GM19240 (cell line): ENCODE measurements at regions not wholly inside any gene's neighbourhood (a gene's known extent, or its start where the extent isn't known, plus 50 kb on each side); places are given as distances from the start of the nearest gene placed in this dataset.

ENCODE experiments used
- DNase-seq: peaks from one replicate; pipeline ENCODE4 v3.0.0; 2011; ENCODE audit warnings: low spot score; ENCODE audit not compliant: insufficient read length

DNA sequence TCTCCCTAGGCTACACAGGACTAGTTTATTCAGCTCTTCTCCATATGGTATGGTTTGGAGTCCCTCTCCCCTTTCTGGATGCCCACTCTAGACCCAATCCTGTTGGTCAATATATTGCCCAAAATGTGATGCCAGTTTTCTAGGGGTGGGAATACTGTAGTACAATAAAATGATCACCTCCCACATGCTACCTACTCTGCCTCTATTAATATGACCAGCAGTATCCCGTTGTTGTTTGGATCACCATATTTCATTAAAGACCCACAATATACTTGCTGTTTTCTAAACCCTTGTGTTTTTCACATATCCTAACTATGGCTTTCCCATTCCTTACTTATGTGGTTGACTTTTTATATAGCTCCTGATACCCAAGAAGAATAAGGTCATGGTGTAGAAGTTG, 95.9 kb upstream of the IGSF21 start:
- no peak for DNase-seq

DNA sequence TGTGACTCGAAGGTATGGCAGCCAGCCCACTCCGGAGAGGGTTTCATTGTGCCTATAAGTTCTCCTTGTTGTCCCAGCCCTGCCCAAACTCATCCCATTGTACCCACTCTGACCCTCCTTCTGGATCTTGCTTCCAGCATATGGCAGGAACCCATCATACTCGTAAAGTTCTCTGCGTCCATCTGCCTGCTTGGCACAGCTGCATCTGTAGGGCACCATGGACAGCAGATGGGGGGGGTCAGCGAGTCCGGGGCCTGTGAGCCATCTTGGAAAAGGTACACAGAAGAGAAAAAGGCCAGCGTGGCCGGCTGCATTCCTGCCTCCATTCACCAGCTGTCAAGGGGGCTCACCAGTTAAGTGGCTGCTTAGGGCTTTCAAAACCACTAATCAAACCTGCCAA, 94.9 kb upstream of the IGSF21 start:
- DNase-seq, result no peak

DNA sequence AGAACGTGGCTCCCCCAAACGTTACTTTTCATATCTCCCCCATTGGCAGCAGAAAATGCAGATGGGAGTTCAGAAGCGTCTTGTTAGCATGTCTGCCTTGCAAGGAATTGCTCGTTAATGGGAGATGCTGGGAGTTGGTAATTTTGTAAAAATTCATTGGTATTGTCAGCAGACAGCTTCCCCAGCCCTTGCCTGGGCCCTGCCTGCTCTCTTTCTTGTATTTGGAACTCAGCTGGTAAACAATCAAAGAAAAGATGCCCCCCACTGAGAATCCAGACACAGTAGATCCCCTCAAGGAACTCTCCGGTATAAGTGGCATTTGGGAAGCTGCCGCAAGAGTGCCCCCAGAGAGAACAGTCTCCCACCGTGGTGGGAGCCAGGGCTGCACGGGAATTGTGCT, 94.4 kb upstream of the IGSF21 start:
- DNase-seq, result no peak

DNA sequence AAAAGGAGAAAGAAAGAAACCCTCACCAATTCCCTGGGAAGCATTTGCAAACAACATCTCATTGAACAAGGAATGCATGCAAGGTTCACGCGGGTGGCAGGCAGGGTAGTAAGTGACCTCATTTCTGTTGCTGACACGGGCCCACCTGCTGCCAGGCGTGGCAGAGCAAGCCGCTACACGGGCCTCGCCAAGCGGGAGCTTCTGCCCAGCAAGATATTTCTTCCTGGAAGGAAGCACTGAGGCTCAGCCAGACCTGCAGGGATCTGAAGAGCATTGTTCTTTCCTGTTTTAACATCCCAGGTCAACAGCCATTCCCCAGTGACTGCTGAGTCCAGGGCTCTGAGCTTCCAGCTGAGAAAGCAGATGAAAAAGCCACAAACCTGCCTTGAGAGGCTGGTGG, 91.9 kb upstream of the IGSF21 start:
- DNase-seq, result no peak

DNA sequence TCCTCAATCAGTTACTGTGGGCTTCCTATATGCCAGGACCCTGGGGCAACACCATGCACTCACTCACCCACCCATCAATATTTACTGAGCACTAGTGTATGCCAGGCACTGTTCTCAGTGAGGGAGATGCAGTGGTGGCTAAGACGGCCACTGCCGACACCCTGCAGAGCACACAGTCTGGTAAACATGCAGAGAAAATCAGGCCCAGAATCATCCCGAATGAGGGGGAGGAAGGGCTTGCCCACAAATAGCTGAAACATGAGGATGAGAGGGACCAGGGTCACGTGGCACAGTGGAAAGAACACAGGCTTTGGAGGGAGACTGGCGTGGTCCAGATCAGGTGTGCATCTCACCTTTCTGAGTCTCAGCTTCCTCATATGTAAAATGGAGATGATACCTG, 89.2 kb upstream of the IGSF21 start:
- DNase-seq, result no peak

DNA sequence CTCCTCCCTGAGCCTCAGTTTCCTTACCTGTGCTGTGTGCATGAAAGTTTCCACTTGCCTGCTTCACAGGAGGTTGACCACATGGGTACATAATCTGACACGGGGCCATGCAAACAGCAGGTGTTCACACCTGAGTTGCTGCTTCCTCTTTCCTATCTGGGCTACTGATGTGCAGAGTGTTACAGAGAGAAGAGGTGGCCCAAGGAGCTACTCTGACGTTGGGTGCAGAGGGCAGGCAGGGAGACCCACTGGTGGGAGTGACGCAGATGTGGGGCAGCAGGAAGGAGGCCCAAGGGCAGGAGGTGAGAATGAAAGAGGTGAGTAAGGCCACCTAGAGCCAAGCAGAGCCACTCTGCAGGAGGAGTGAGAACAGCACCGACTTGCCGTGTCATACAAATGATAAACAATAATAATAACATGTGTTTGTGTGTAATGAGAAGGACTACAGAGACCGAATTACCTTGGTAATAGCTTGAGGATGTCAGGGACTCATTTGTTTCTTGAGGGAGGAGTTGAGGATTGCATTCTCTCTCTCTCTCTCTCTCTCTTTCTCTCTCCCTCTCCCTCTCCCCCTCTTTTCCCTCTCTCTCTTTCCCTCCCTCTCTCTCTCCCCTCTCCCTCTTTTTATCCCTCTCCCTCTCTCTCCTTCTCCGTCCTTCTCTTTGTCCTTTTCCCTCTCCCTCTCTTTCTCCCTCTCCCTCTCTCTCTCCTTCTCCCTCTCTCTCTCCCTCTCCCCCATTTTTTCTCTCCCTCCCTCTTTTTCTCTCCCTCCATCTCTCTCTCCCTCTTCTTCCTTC, 87.4 kb upstream of the IGSF21 start:
- DNase-seq, result no peak

DNA sequence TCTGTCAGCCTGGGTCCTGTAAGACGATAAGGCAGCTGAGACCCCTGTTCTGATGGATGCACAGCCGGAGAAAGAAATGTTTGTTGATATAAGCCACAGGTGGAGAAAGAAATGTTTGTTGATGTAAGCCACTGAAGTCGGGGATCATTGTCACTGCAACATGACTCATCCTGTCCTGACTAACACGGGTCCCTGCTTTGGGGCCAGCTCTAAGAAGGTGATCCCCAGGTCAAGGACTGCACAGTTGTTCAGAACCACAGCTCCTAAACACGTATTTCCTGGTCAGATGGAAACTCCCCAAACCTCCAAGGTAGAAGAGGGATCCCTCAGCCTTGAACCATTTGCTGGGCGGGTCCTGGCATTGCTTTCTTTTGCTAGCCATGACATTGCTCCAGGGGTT, 86.4 kb upstream of the IGSF21 start:
- DNase-seq, result no peak

DNA sequence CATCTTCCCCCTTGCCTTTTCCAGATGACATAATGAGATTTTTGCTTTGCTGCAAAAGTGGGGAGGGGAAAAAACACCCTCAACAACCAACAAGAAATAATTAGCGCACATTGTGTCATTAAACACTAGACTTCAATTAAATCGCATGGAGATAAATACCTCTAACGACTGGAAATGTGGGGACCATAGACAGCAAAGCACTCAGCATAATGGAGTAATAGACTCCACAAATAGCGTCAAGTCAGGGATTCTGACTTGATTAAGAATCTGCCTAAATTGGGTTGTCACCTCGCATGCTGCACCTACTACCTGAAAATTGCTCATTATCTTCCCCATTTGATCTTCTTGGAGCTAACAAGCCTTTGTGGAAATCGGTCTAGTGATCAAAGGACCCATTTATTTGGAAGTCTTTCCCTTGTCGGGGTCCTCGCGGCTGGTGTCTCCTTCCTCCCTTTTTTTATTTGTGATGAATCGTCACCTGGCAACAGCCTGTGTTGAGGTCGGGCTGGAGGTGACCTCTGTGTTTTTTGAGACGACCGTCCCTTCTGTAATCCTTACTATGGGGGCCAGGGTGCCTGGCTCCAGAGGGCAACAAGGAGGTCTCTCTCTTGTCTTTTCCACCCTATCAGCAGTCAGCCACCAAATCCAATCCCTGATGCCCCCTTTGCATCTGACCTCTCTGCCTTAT, 75.3 kb upstream of the IGSF21 start:
- DNase-seq, result no peak

DNA sequence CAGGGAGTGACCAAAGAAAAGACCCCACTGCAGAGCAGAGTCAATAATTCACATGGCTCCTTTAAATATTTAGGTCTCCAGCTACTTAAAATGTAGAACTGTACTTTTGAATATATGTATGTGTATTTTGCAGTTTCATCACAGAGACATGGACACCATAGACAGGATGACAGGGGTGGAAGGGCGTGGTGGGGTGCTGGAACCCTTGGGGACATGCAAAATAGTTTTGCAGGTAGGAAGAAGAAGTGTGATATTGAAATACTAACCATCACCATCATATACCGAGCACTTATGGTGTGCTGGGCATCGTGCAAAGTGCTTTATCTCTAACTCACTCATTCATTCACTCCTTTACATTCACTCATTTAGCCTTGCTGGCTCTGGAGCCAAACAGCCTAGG, 72.5 kb upstream of the IGSF21 start:
- DNase-seq, result no peak

DNA sequence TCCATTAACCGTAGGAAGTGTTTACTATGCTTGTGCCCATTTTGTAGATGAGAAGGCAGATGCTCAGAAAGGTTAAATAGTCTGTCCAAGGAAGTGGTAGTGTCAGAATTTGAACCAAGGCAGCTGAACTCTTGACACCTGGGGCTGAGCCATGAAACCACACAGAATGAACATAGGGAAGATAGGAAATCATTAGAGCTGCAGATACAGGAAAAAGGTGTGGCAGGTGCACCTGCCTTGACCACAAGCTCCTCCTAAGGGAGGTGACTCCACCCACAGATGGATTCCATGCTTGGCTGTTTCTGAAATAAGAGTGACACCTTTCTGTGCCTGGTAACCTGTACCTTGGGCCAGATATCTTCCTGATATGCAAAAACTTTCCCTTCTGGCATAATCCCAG, 69.9 kb upstream of the IGSF21 start:
- no peak for DNase-seq

DNA sequence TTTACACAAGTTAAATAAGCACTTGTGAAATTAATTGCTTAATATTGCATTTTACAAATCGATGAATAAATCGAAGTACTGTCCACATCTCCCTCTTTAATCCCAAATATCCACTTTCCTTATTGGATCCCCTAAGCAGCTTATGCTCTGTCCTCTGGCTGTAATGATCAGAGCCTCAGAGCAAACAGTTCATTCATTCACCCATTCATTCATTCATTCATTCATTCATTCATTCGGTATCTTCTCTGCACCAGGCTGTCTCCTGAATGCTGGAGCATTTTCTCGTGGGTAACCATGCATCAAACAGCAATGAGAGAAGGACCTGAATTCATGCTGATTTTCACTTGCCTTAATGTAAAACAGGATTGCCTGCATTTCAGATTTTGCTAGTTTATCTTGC, 69.5 kb upstream of the IGSF21 start:
- no peak for DNase-seq

DNA sequence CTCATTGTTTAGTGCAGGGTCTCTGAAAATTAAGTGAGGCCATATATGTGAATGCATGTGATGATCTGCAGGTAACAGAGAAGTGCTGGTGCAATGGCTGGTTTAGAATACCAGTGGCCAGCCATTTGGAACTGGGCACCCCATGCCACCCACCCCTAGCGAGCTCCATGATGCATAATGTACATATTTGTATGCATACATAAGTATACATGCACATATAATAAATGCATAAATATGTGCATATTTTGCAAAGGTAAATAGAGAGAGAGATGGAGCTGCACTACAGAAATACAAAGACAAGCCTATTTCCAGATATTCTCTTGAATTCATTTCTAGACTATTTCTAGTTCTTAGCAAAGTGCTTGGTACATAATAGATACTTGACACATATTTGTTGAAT, 68.5 kb upstream of the IGSF21 start:
- no peak for DNase-seq

DNA sequence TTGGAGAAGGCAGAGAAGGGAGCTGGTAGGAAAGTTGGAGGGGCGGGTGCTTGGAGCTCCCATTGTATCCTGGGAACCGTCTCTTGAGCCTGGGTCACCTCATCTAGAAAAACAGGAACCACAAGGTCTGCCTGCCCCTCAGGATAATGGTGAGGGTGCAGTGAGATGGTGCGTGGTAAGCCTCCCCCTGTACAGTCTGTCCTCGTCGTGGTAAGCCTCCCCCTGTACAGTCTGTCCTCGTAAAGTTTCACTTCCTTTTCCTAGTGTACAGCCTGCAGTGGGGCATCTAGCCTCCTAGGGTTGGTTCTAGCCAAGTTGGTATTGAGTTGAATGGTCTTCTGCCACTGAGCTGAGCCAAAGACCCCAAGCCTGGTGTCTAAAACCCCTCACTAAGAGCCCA, 66.5 kb upstream of the IGSF21 start:
- no peak for DNase-seq

DNA sequence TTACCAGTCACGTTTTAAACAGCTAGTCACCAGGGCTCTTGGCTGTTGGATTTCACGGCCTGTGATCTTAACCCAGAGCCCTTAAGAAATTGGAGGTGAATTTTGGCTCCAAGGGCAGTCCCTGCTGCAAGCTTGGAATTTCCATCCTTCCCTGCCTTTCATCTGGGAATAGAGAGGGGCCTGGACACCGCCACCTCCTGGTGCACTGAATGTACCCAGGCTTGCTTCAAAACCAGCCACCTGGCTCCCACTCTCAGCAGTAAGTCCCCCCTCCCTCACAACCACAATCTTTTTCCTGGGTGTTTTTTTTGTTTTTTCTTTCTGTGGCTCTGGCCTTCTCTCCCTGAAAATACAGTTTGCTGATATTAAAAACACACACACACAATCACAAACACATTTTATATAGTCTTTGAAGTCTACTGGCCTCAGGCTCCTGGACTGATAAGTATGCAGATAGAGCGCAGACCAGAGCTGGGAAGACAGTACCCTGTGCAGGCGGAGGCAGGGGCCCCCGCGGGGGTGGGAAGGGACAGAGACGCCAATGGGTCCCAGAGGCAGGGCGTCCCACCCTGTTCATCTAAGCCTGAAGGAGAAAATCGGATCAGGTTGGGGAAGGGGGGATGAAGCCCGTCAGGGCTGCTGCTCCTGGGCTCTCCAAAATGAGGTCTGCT, 65.8 kb upstream of the IGSF21 start:
- no peak for DNase-seq

DNA sequence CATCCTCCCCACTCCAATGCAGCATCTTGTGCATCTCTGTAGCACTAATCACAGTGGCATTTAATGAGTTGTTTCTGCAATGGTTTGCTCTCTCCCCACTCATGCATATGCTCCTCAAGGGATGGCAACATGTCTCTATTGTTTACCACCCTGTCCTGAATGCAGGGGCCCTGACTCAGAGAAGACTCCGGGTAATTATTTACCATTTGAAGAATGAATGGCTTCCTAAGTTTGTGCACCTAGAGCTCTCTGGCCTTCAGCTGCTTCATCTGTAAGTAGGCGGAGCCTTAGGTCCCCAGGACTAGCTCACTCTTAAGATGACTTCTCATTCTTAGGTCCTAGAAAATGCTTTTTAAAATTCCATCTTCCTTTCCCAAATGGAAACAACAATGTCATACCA, 63.7 kb upstream of the IGSF21 start:
- no peak for DNase-seq

DNA sequence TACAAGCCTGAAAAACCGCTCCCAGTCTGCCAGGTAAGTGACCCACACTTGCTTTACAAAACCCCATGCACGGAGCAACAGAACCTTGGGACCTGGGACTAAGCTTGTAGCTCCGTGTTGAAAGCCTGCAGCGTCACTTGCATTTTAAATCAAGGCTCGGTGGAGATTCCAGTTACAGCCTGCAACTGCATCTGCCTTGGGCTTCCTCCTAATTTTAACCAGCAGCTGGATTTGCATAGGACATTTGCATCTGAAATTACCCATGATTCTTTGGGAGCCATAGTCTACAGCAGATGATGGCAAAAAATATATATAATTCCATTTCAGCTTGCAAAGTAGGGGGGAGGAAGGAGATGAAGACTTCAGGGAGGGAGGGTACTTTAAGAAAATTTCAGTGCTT, 62.4 kb upstream of the IGSF21 start:
- DNase-seq, result no peak

DNA sequence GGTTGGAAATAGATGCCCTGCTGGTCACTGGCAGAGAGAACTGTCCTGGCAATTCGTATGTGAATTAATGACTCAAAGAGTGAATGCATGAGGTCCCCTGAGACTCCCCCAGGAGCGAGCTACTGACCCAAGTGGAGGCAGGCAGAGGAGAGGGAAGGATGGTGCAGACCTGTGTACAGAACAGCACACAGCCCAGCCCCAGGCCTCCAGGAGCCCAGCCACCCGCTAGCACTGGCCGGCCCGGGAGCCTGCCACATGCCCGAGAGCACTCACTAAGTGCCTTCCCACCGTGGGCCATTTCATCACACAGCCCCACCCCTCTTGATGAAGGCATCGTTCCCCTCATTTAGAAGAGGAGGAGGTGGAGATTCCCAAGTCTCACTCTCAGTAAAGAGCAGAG, 62.0 kb upstream of the IGSF21 start:
- no peak for DNase-seq

DNA sequence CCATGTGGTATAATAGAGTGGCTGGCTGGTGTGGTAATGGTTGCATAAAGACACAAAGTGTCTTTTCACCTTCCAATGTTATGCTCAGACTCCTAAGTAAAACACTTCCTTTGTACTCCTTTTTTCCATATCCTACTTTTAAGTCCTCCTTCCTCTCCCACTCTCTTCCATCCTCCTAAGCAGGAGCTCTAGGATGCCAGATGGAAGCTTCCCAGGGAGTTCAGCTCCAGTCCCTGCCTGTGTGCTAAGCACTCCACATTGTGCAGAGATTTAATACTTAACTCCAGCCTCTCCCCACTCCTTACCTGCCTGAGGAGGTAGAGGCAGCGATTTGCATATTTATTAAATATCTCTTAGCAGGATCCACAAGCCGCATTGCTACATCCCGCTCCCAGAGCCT, 60.5 kb upstream of the IGSF21 start:
- no peak for DNase-seq

DNA sequence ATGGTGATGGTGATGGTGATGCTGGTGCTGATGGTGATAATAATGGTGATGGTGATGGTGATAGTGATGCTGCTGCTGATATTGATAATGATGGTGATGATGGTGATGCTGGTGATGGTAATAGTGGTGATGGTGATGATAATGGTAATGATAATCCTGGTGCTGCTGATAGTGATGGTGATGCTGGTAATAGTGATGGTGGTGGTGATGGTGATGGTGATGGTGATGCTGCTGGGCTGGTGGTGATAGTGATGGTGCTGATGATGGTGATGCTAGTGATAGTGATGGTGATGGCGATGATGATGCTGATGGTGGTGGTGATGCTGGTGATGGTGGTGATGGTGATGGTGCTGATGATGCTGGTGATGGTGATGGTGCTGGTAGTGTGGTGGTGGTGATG, 58.4 kb upstream of the IGSF21 start:
- no peak for DNase-seq

DNA sequence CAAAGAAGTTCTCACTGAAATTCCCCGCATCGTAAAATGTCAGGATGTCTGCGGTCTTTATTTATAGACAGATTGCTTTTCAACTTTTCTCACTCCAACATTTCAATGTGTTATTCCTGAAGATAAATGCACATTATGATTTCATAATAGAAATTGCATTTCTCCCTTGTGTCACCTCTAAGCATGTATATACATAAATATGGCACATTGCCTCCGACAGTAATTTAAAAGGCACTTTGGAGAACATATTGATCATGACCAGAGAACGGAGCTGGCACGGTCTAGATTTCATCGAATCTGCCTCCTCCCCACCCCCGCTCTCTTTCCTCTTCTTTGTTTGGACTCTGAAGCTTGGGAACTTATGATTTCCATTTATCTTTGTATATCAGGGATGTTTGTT, 54.9 kb upstream of the IGSF21 start:
- no peak for DNase-seq

DNA sequence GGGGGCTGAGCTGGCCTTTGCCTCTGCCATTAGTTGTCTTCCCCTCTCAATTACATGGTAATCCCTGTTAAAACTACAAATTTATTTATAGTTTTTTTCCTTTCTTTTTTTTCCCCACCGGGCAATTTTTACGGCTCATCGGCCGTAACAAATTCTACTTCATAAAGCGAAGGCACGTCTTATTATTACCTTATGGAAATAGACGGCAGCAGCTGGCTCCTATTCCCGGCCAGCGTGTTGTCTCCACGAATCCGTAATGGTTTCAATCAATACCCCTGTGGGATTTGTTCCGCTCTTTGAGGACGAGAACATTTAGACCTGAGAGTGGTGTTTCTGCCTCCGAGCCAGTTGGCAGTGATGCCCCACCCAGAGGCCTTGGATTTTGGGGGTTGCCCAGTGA, 52.4 kb upstream of the IGSF21 start:
- no peak for DNase-seq

DNA sequence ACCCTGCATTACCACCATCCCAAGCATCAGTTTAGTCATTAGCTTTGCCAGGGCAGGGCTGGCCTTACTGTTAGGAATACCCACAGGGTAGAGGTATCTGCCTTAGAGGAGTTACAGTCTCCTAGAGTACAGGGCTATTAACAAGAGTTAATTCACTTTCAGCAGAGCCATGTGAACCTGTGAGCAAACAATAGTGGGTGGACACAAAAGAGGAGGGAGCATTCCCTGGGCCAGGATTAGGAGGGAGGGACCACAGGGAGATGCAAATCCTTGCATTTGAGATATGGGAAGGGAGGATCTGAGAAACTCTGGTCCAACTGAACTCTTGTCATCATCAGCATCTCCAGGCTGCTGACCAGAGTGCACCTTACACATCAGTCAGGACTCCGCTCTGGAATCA, 51.1 kb upstream of the IGSF21 start:
- no peak for DNase-seq

DNA sequence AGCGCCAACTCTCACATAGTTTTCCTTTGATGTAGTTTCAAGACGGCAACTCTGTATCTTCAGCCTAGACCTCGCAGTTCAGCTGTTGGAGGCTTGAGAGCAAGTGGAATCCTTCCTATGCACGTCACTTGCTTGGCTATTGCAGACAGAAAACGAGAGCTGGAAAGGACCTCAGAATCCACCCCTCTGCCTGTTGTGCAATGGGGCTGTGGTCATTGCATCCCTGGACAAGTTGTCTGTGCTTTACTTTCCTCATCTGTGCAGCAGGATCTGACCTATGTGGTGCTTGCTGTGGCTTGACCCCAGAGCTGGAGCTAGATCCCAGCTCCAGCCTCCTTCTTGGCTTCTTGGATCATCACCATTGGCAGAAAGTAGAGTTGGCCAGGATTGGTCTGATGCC, 50.0 kb upstream of the IGSF21 start:
- no peak for DNase-seq
